ENCODE measurements at regions not wholly inside any gene's neighbourhood (a gene's known extent, or its start where the extent isn't known, plus 50 kb on each side); places are given as distances from the start of the nearest gene placed in this dataset.

GRCh38 chr6:139706912-139707311 is 332.5 kb upstream of the CITED2 start:
- CTCF ChIA-PET (ENCODE audit: low intra/inter-chr PET ratio): no interaction called here
- 47% methylated on average over 3 of the region's 3 CpGs for WGBS (ENCODE audit: insufficient coverage, low coverage, missing lambda C conversion rate)

GRCh38 chr6:139705284-139705683 is 330.8 kb upstream of the CITED2 start:
- Histone ChIP-seq H3K36me3 (ENCODE audit: control insufficient read depth, insufficient read depth, low read length) (no peaks in the 10 kb centered on the region), H4K20me1 (replicated peaks; ENCODE audit: control insufficient read depth, insufficient read depth, low read length) (no peaks in the 10 kb centered on the region), H3K4me1 (replicated peaks in 1 of 2; ENCODE audit: control insufficient read depth in 2 of 2, insufficient read depth in 2 of 2, low read length in 2 of 2) (peaks cover 0 to 11% of the 10 kb centered on the region in 2 experiments; a peak in 4 of 5 replicates), H3K4me3 (no peak overlapping the region), H3K79me2 (ENCODE audit: control insufficient read depth, insufficient read depth, low read length) (no peaks in the 10 kb centered on the region), H3K9ac (ENCODE audit: insufficient read depth in 1 of 2, low read depth in 2 of 2, low read length in 2 of 2) (no peak overlapping the region), H3K4me2 (ENCODE audit: insufficient read depth, low read length) (no peak overlapping the region), H3K27ac (ENCODE audit: extremely low read depth, low read depth, low read length) (no peak overlapping the region), H3K9me3 (replicated peaks; ENCODE audit: control insufficient read depth, insufficient read depth, low read depth, low read length) (0 out of 2 replicates have a peak, but pooled peaks cover 4% of the 10 kb centered on the region), H3K9me1 (ENCODE audit: control insufficient read depth, insufficient read depth, low read length) (no peaks in the 10 kb centered on the region), H3K27me3 (ENCODE audit: control insufficient read depth in 2 of 2, insufficient read depth in 2 of 2, low read length in 2 of 2) (no peaks in the 10 kb centered on the region), H2AFZ (ENCODE audit: low read depth, low read length) (no peak overlapping the region)
- intact Hi-C loops (cut with micrococcal nuclease) (no loop called here), in situ Hi-C loops (cut with MboI) (no loop called here)
- ChIA-PET CTCF (ENCODE audit: low intra/inter-chr PET ratio) (no interaction called here), POLR2A (no interaction called here)
- DNase-seq (ENCODE audit: extremely low read depth in 1 of 4, low spot score in 3 of 4) (no peak), ATAC-seq (no peak), FAIRE-seq (no peak)
- BruUV-seq (replicated peaks): no TSS peak
- TF ChIP-seq ZNF584 (CRISPR knock-in tag; IDR thresholded peaks at IDR 0.05; ENCODE audit: low read depth) (peak; percentile 97), SFPQ (IDR thresholded peaks at IDR 0.05; ENCODE audit: low read depth, low read length) (no peak)
- 83% methylated on average over 3 of the region's 3 CpGs for WGBS (ENCODE audit: insufficient coverage, low coverage, missing lambda C conversion rate)

More at GRCh38 chr6:139706912-139707311, 332.5 kb upstream of the CITED2 start:
- Histone ChIP-seq H3K9ac (ENCODE audit: insufficient read depth in 1 of 2, low read depth in 2 of 2, low read length in 2 of 2) (no peak overlapping the region), H3K4me3 (no peak overlapping the region), H2AFZ (ENCODE audit: low read depth, low read length) (no peak overlapping the region), H3K4me1 (replicated peaks in 1 of 2; ENCODE audit: control insufficient read depth in 2 of 2, insufficient read depth in 2 of 2, low read length in 2 of 2) (peaks cover 0 to 11% of the 10 kb centered on the region in 2 experiments; a peak in 4 of 5 replicates), H4K20me1 (replicated peaks; ENCODE audit: control insufficient read depth, insufficient read depth, low read length) (no peaks in the 10 kb centered on the region), H3K36me3 (ENCODE audit: control insufficient read depth, insufficient read depth, low read length) (no peaks in the 10 kb centered on the region), H3K79me2 (ENCODE audit: control insufficient read depth, insufficient read depth, low read length) (no peaks in the 10 kb centered on the region), H3K9me3 (replicated peaks; ENCODE audit: control insufficient read depth, insufficient read depth, low read depth, low read length) (0 out of 2 replicates have a peak, but pooled peaks cover 4% of the 10 kb centered on the region), H3K9me1 (ENCODE audit: control insufficient read depth, insufficient read depth, low read length) (no peaks in the 10 kb centered on the region), H3K27me3 (ENCODE audit: control insufficient read depth in 2 of 2, insufficient read depth in 2 of 2, low read length in 2 of 2) (no peaks in the 10 kb centered on the region), H3K27ac (ENCODE audit: extremely low read depth, low read depth, low read length) (no peak overlapping the region), H3K4me2 (ENCODE audit: insufficient read depth, low read length) (no peak overlapping the region)
- peak; percentile 27; the same call in 1 of the 2 replicates for TF ChIP-seq NFE2 (IDR thresholded peaks at IDR 0.05; ENCODE audit: low read depth)
- no peak for TF ChIP-seq KAT2B (IDR thresholded peaks at IDR 0.05; ENCODE audit: low read depth, low read length)
- no peak for TF ChIP-seq SMARCE1 (IDR thresholded peaks at IDR 0.05)
- no peak for TF ChIP-seq SNAPC5 (CRISPR knock-in tag; IDR thresholded peaks at IDR 0.05)
- TF ChIP-seq ZC3H4 (CRISPR knock-in tag; IDR thresholded peaks at IDR 0.05; ENCODE audit: borderline replicate concordance): no peak
- peak; percentile 58 for TF ChIP-seq MAFG (tag; conservative IDR thresholded peaks at IDR 0.05)
- TF ChIP-seq SMAD2 (IDR thresholded peaks at IDR 0.05; ENCODE audit: low read depth, low read length): no peak
- TF ChIP-seq ZNF316 (IDR thresholded peaks at IDR 0.05): peak; percentile 56
- TF ChIP-seq NFE2L1 (tag; IDR thresholded peaks at IDR 0.05; ENCODE audit: borderline replicate concordance, low read depth): 0 out of 2 replicates have a peak, but pooled peaks have one; percentile 11
- peak; percentile 42; the same call in 1 of the 2 replicates for TF ChIP-seq C11orf30 (IDR thresholded peaks at IDR 0.05; ENCODE audit: low read depth)
- no peak for TF ChIP-seq CBFA2T2 (conservative IDR thresholded peaks at IDR 0.05)
- no peak for TF ChIP-seq TAL1 (IDR thresholded peaks at IDR 0.05)
- no peak for DNase-seq (ENCODE audit: extremely low read depth in 1 of 4, low spot score in 3 of 4)
- no TSS peak for BruUV-seq (replicated peaks)
- in situ Hi-C loops (cut with MboI) (no loop called here), intact Hi-C loops (cut with micrococcal nuclease) (no loop called here)
- no peak for FAIRE-seq
- POLR2A ChIA-PET: interaction anchor here (0.6 to 1.9 kb wide), 4 partner anchors 9 to 334 kb away, joined by 3 to 7 read pairs (median 4); partner anchors contain the start of gene CITED2
- ATAC-seq: no peak

All from K562 (cell line).